ENCODE measurements at regions not wholly inside any gene's neighbourhood (a gene's known extent, or its start where the extent isn't known, plus 50 kb on each side); places are given as distances from the start of the nearest gene placed in this dataset.

- Histone ChIP-seq H3K4me3 (ENCODE audit: low read length, poor library complexity, severe bottlenecking) (no peak overlapping the region), H2AFZ (ENCODE audit: low read length) (no peak overlapping the region), H3K36me3 (ENCODE audit: insufficient read depth, low read length) (no peaks in the 10 kb centered on the region), H4K20me1 (ENCODE audit: insufficient read depth, low read length, poor library complexity, severe bottlenecking) (no peaks in the 10 kb centered on the region), H3K9me3 (ENCODE audit: insufficient read depth, low read depth, low read length) (peaks cover 2% of the 10 kb centered on the region; the same call in 1 of the 2 replicates), H3F3A (ENCODE audit: low read depth) (no peaks in the 10 kb centered on the region), H3K4me2 (ENCODE audit: low read depth, low read length, poor library complexity, severe bottlenecking) (no peak overlapping the region), H3K79me2 (ENCODE audit: insufficient read depth, low read length) (no peaks in the 10 kb centered on the region), H3K27me3 (ENCODE audit: insufficient read depth, low read length, poor library complexity, severe bottlenecking) (no peaks in the 10 kb centered on the region), H3K4me1 (ENCODE audit: insufficient read depth, low read length, poor library complexity, severe bottlenecking) (no peaks in the 10 kb centered on the region), H3K9me2 (replicated peaks; ENCODE audit: low read depth, low read length) (no peaks in the 10 kb centered on the region), H3K9ac (ENCODE audit: low read depth, low read length, poor library complexity, severe bottlenecking) (no peak overlapping the region)
- TF ChIP-seq EZH2phosphoT487 (IDR thresholded peaks at IDR 0.05; ENCODE audit: borderline replicate concordance) (no peak), CTCF (conservative IDR thresholded peaks at IDR 0.05; ENCODE audit: low read length) (no peak)
Measured at GRCh38 chr3:1892459-1892858, 206.2 kb upstream of the CNTN4 start.

- no peak overlapping the region for H3K4me2 ChIP-seq (ENCODE audit: low read depth, low read length, poor library complexity, severe bottlenecking)
- H3K4me3 ChIP-seq (ENCODE audit: low read length, poor library complexity, severe bottlenecking): no peak overlapping the region
- H3K9me3 ChIP-seq (ENCODE audit: insufficient read depth, low read depth, low read length): peaks cover 5% of the 10 kb centered on the region; the same call in 1 of the 2 replicates
- H2AFZ ChIP-seq (ENCODE audit: low read length): no peak overlapping the region
- no peaks in the 10 kb centered on the region for H3K4me1 ChIP-seq (ENCODE audit: insufficient read depth, low read length, poor library complexity, severe bottlenecking)
- no peak overlapping the region for H3K9ac ChIP-seq (ENCODE audit: low read depth, low read length, poor library complexity, severe bottlenecking)
- no peaks in the 10 kb centered on the region for H3K27me3 ChIP-seq (ENCODE audit: insufficient read depth, low read length, poor library complexity, severe bottlenecking)
- H3K79me2 ChIP-seq (ENCODE audit: insufficient read depth, low read length): no peaks in the 10 kb centered on the region
- no peaks in the 10 kb centered on the region for H3K36me3 ChIP-seq (ENCODE audit: insufficient read depth, low read length)
- no peaks in the 10 kb centered on the region for H4K20me1 ChIP-seq (ENCODE audit: insufficient read depth, low read length, poor library complexity, severe bottlenecking)
- TF ChIP-seq CTCF (conservative IDR thresholded peaks at IDR 0.05; ENCODE audit: low read length) (no peak), EZH2phosphoT487 (IDR thresholded peaks at IDR 0.05; ENCODE audit: borderline replicate concordance) (no peak)
- no peaks in the 10 kb centered on the region for H3F3A ChIP-seq (ENCODE audit: low read depth)
- no peaks in the 10 kb centered on the region for H3K9me2 ChIP-seq (replicated peaks; ENCODE audit: low read depth, low read length)
Measured at GRCh38 chr3:1902416-1902815, 196.2 kb upstream of the CNTN4 start.

GRCh38 chr3:1903111-1903510, 195.6 kb upstream of the CNTN4 start:
- H3K9me2 ChIP-seq (replicated peaks; ENCODE audit: low read depth, low read length): no peaks in the 10 kb centered on the region
- H3K9ac ChIP-seq (ENCODE audit: low read depth, low read length, poor library complexity, severe bottlenecking): no peak overlapping the region
- TF ChIP-seq EZH2phosphoT487 (IDR thresholded peaks at IDR 0.05; ENCODE audit: borderline replicate concordance): no peak
- TF ChIP-seq CTCF (conservative IDR thresholded peaks at IDR 0.05; ENCODE audit: low read length): no peak
- H3K9me3 ChIP-seq (ENCODE audit: insufficient read depth, low read depth, low read length): peaks cover 5% of the 10 kb centered on the region; the same call in 1 of the 2 replicates
- H3F3A ChIP-seq (ENCODE audit: low read depth): no peaks in the 10 kb centered on the region
- H3K4me2 ChIP-seq (ENCODE audit: low read depth, low read length, poor library complexity, severe bottlenecking): no peak overlapping the region
- H2AFZ ChIP-seq (ENCODE audit: low read length): no peak overlapping the region
- no peaks in the 10 kb centered on the region for H3K4me1 ChIP-seq (ENCODE audit: insufficient read depth, low read length, poor library complexity, severe bottlenecking)
- no peak overlapping the region for H3K4me3 ChIP-seq (ENCODE audit: low read length, poor library complexity, severe bottlenecking)
- no peaks in the 10 kb centered on the region for H3K36me3 ChIP-seq (ENCODE audit: insufficient read depth, low read length)
- H4K20me1 ChIP-seq (ENCODE audit: insufficient read depth, low read length, poor library complexity, severe bottlenecking): no peaks in the 10 kb centered on the region
- H3K79me2 ChIP-seq (ENCODE audit: insufficient read depth, low read length): no peaks in the 10 kb centered on the region
- H3K27me3 ChIP-seq (ENCODE audit: insufficient read depth, low read length, poor library complexity, severe bottlenecking): no peaks in the 10 kb centered on the region

Data from Loucy (cell line).